Prostate gland (tissue), 2 donors: ENCODE measurements at regions not wholly inside any gene's neighbourhood (a gene's known extent, or its start where the extent isn't known, plus 50 kb on each side); places are given as distances from the start of the nearest gene placed in this dataset.

Experiments used
- DNase-seq: peaks from one replicate; pipeline ENCODE4 v3.0.0-alpha.2; 2019; ENCODE audit warnings: low spot score
- H3K27ac ChIP-seq, 2 donors: fragments of 200-600 bp; sonication (generic); 2 replicates each; pipeline ENCODE4 v1.5.1; 2017 to 2019
- H3K27me3 ChIP-seq: fragments of 200-600 bp; sonication (generic); replicated peaks from 2 replicates; pipeline ENCODE4 v1.5.1; 2019; ENCODE audit not compliant: insufficient read depth
- H3K36me3 ChIP-seq, 2 donors: fragments of 200-600 bp; sonication (generic); 1 replicate in 1 of 2; 2 replicates in 1 of 2; pipeline versions ENCODE4 v1.5.1 to v1.8.1; 2017 to 2019
- H3K4me1 ChIP-seq: fragments of 200-600 bp; sonication (generic); replicated peaks from 2 replicates; pipeline ENCODE4 v1.5.1; 2019
- H3K4me3 ChIP-seq, 2 donors: fragments of 200-600 bp; sonication (generic); 2 replicates each; pipeline ENCODE4 v1.5.1; 2017 to 2019
- H3K9me3 ChIP-seq: fragments of 200-600 bp; sonication (generic); 2 replicates; pipeline ENCODE4 v1.5.1; 2017
- POLR2A ChIP-seq: fragments of 450-650 bp; IDR thresholded peaks from one replicate; pipeline ENCODE4 v1.6.1; 2016; ENCODE audit warnings: antibody characterized with exemption, mild to moderate bottlenecking
- POLR2AphosphoS5 ChIP-seq: sonication (generic); formaldehyde crosslinking; IDR thresholded peaks from one replicate; pipeline ENCODE4 v1.6.1; 2017; ENCODE audit warnings: antibody characterized with exemption
- WGBS: methylation state at CpG from one replicate; pipeline ENCODE4 v1.1.5; 2018; 5-methylcytosine and 5-hydroxymethylcytosine counted together
- intact Hi-C: fragments of 100-400 bp; cut with DNase I; formaldehyde crosslinking; loops from one replicate; pipeline ENCODE4 v1.14.2; 2022
- TF ChIP-seq, protein P1 (sequence below), 4 experiments: fragments of 200-600 bp in 2 of 4; fragments of 450-650 bp in 2 of 4; sonication (generic) in 2 of 4; IDR thresholded peaks; 1 replicate in 3 of 4; 2 replicates in 1 of 4; pipeline ENCODE4 v1.5.1; 2016 to 2019; ENCODE audit warnings: antibody characterized with exemption in 4 of 4, mild to moderate bottlenecking in 2 of 4, moderate library complexity in 2 of 4

DNA sequence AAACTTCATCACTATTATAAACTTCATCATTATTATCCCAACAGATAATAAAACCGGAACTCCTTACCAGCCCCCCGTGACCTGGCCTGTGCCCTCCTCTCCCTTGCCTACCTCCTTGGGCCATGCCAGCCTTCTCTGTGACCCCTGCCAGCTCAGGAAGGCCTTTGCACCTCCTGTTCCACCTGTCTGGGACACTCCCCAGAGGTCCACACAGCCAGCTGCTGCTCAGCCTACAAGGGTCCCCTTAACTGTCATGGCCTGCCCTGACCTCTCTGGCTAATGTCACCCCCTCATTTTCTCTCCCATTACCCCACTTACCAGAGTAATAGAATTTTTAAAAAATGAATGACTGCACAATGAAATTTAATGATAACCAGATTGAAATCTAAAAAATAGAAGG, 121.0 kb downstream of the NCOR2 start:
- no peak for DNase-seq
- no peak for TF ChIP-seq POLR2AphosphoS5
- TF ChIP-seq POLR2A: no peak
- TF ChIP-seq, protein P1, sequence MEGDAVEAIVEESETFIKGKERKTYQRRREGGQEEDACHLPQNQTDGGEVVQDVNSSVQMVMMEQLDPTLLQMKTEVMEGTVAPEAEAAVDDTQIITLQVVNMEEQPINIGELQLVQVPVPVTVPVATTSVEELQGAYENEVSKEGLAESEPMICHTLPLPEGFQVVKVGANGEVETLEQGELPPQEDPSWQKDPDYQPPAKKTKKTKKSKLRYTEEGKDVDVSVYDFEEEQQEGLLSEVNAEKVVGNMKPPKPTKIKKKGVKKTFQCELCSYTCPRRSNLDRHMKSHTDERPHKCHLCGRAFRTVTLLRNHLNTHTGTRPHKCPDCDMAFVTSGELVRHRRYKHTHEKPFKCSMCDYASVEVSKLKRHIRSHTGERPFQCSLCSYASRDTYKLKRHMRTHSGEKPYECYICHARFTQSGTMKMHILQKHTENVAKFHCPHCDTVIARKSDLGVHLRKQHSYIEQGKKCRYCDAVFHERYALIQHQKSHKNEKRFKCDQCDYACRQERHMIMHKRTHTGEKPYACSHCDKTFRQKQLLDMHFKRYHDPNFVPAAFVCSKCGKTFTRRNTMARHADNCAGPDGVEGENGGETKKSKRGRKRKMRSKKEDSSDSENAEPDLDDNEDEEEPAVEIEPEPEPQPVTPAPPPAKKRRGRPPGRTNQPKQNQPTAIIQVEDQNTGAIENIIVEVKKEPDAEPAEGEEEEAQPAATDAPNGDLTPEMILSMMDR (IDR thresholded peaks at IDR 0.05): no peak
- 84% methylated on average over 2 of the region's 2 CpGs for WGBS
- Histone ChIP-seq H3K27ac (no peak overlapping the region), H3K4me1 (no peaks in the 10 kb centered on the region), H3K27me3 (no peaks in the 10 kb centered on the region), H3K4me3 (no peak overlapping the region), H3K36me3 (no peaks in the 10 kb centered on the region), H3K9me3 (no peaks in the 10 kb centered on the region)
- intact Hi-C loops: no loop called here

DNA sequence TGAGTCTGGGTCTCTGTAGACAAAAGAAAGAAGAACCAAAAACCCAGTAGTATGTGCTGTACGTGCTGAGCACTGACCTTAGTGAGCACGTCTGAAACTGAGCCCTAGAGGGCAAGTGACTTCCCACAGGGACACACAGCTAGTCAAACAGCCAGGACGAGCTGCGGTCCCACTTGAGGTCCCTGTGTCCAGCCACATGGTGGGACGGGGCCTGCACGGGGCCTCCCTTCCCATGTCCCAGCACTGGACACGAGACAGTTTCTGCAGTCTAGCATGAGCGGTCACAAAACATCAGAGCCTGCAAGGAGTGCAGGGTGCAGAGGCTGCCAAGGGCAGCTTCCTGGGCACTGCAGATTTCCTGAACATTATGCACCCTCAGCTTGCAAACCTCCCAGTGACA, 121.6 kb downstream of the NCOR2 start:
- no peaks in the 10 kb centered on the region for H3K36me3 ChIP-seq
- no peak overlapping the region for H3K27ac ChIP-seq
- no peak overlapping the region for H3K4me3 ChIP-seq
- 84% methylated on average over 8 of the region's 8 CpGs for WGBS
- intact Hi-C loops: no loop called here
- no peaks in the 10 kb centered on the region for H3K9me3 ChIP-seq
- no peaks in the 10 kb centered on the region for H3K27me3 ChIP-seq
- no peak for DNase-seq
- no peak for TF ChIP-seq POLR2AphosphoS5
- TF ChIP-seq, protein P1 (IDR thresholded peaks at IDR 0.05): no peak
- no peak for TF ChIP-seq POLR2A
- peaks cover 2% of the 10 kb centered on the region for H3K4me1 ChIP-seq

DNA sequence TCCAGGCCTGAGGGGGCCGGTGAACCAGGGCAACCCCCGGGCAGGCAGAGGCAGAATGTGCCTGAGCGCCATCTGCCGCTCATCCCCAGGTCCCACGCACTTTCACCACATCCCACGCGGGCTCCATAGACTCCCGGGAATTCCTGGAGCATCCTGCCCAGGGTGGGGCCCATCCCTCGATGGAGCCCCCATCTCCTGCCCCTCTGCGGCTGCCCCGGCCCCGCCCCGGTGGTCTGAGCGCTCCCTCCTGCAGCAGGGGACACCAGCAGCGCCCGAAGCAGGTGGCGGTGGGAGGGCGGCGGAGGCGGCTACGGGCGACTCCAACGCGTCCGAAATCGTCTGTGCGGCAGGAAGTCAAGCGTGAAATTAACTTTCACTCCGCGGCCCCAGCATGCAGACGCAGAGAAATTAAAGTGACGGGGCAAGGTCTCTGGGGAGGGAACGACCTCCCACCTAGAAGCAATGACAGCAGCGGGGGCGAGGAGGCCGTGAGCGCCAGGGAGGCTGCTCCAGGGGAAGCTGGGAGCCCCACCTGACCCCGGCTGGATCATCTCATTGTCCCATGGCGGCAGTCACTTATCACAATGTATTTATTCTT, 122.2 kb downstream of the NCOR2 start:
- TF ChIP-seq POLR2AphosphoS5: no peak
- TF ChIP-seq POLR2A: no peak
- TF ChIP-seq, protein P1 (IDR thresholded peaks at IDR 0.05): no peak
- peak overlapping the region in 1 of 2 donors; percentile 20 for H3K27ac ChIP-seq
- no peak for DNase-seq
- WGBS: 67% methylated on average over 38 of the region's 39 CpGs
- peaks cover 3% of the 10 kb centered on the region for H3K4me1 ChIP-seq
- H3K4me3 ChIP-seq: no peak overlapping the region
- no peaks in the 10 kb centered on the region for H3K9me3 ChIP-seq
- intact Hi-C loops: no loop called here
- H3K27me3 ChIP-seq: no peaks in the 10 kb centered on the region
- H3K36me3 ChIP-seq: no peaks in the 10 kb centered on the region

DNA sequence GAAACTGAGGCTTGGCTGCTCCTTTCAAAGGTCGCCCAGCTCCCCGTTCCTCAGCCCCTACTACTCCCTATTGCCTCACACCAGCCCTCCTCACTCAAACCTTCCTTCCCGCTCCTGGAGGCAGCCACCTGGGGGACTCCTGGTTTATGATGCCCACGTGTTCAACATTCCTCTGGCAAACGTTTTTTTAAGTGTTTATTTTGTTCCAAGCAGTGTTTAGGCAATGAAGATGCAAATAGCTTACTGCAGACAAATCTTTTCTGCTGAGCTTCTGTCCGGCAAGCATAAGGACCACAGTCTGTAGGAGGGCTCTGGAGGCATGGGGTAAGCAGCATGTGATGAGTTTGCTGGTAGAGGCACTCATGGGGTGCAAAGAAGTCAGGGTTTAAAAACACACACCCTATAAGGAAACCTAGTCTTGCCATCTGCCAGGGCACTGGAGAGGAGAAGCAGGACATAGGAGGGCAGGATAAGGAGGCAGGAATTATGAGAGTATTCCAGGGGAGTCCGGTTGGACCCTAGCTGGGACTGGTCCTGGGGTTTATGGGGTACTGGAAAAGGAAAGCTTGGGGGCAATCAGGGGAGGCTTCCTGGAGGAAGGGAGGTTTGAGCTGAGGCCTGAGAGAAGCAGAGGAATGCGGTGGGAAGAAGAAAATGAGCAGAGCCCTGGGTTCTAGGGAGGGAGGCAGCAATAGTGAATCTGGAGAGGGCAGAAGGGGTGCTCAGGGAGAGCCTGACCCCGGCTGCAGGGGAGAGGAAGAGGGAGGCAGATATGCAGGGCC, 123.3 kb downstream of the NCOR2 start:
- peaks cover 3% of the 10 kb centered on the region for H3K4me1 ChIP-seq
- no peak for DNase-seq
- no peaks in the 10 kb centered on the region for H3K27me3 ChIP-seq
- H3K4me3 ChIP-seq: no peak overlapping the region
- intact Hi-C loops: no loop called here
- WGBS: 65% methylated on average over 9 of the region's 9 CpGs
- peak overlapping the region; percentile 20 to 21 for H3K27ac ChIP-seq
- TF ChIP-seq, protein P1 (IDR thresholded peaks at IDR 0.05): no peak
- TF ChIP-seq POLR2AphosphoS5: peak; percentile 40
- no peaks in the 10 kb centered on the region for H3K36me3 ChIP-seq
- no peaks in the 10 kb centered on the region for H3K9me3 ChIP-seq
